SKM-1 (cell line): ENCODE measurements at regions not wholly inside any gene's neighbourhood (a gene's known extent, or its start where the extent isn't known, plus 50 kb on each side); places are given as distances from the start of the nearest gene placed in this dataset.

ENCODE experiments used
- DNase-seq: peaks from one replicate; lab custom pipeline; 2025; ENCODE audit not compliant: unreplicated experiment; lab: John Stamatoyannopoulos, UW

DNA sequence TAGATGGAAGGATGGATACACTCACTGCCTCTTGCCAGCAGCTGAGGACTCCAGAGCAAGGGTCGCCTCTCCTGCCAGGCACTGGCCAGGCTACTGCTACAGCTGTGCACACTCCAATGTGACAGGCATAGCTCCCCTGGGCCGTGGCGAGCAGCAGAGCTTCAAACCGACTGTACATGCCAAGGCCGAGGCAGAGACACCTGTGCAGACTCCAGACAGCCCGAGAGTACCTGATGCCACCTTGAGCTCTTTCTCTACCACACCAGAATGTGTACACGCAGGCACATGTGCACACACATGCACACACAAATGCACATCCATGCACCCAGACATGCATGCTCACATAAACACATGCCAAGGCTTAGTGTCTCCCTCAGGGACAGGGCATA is 508.3 kb upstream of the MYT1L start:
- no peak for DNase-seq

DNA sequence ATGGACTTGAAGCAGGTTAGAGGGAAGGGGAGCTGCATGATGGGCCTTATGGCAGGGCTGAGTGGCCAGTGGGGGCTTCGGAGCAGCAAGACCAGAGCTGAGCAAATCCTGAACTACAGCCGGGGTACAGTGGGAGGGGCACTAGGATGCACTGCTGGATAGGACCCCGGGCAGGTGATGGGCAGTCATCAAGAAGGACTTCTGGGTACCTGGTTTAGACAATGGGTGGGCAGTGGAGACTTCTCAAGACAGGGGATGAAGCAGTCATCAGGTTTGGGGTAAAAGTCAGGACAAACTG is 507.4 kb upstream of the MYT1L start:
- no peak for DNase-seq

DNA sequence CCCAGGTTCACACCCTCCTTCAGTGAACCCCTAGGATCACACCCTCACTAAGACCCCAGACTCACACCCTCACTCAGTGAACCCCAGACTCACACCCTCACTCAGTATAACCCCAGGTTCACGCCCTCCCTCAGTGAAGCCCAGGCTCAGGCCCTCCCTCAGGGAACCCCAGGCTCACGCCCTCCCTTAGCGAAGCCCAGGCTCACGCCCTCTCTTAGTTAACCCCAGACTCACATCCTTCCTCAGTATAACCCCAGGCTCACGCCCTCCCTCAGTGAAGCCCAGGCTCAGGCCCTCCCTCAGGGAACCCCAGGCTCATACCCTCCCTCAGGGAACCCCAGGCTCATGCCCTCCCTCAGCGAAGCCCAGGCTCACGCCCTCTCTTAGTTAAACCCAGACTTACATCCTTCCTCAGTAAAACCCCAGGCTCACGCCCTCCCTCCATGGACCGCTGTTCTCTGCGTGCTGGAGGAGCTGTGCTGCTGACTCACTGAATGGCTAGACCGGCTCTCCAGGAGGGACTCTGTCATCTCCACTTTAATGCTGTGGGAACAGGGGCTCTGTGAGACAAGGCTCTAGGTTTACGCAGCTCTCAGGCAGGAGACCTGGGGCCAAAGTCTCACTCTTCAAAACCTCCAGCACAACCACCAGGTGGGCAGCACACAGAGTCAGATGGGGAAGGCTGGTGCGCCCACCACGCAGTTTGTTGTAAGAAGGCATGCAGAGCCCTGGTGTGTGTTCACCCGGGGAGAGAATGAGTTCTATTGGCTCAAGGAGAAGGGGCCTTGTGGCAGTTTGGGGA is 506.9 kb upstream of the MYT1L start:
- DNase-seq, result no peak

DNA sequence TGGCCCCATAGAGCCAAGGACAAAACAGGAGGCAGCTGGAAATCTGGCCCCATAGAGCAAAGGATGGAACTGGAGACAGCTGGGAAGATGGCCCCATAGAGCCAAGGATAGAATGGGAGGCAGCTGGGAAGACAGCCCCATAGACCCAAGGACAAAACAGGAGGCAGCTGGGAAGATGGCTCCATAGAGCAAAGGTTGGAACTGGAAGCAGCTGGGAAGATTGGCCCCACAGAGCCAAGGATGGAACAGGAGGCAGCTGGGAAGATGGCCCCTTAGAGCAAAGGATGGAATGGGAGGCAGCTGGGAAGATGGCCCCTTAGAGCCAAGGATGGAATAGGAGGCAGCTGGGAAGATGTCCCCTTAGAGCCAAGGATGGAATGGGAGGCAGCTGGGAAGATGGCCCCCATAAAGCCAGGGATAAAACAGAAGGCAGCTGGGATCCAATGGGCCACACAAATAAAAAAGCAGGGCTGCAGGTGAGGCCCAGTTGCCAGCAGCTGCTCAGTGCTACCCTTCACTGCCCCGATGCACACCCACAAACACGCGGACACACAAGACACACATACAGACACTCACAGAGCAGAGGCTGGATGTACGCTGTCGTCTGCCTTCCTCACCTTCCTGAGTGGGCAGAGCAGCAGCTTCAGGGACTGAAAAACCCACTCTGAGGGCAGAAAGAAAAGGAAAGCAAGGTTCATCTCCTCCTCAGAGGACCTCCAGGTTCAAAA is 505.4 kb upstream of the MYT1L start:
- DNase-seq, result no peak

DNA sequence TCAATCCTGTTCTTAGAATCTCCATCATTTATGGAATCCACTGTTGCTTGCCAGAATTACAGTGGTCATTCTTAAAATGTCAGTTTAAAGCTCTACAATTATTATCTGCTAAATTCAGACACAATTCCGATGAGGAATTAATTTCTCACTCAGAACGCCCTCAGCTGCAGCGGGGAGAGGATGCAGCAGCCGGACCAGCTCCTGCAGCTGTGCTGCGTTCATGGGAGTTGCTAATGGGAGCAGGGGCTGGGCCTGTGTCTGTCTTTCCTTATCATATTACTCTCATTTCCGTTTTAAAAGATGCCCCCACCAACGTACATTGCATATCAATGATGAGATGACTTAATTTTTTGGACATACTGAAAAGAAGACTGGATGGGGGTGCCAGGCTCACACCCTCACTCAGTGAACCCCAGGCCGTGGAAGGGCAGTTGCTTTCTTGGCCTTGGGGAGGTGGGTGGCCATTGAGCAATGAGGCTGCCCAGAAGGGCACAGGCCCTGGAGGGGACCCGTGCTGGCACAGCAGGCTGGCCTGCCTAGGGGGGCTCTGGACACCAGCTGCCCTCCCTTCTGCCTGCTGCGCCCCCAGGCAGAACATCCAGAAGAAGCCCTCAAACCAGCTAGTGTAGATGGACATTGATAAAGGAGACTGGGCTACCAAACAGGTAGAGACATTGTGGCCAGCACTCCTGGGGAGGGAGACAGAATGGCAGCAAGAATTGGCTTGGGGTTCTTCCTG is 503.6 kb upstream of the MYT1L start:
- no peak for DNase-seq

DNA sequence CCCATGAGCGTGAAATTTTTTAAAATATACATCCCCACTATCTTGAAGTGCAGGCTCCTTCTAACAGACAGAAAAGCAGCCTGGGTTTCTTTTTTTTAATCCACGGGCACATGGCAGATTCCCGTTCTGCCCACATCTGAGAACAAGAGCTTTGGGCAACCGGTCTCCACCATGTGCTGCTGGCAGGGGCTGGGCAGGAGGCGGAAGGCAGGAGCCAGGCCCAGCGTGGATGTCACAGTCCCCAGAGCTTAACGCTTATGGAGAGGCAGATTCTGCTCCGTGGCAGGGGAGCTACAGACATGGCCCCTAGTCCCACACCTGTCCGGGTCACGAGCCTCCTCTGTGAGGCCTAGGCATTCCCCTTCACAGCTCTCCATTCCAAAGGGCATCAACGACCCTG is 503.0 kb upstream of the MYT1L start:
- no peak for DNase-seq

DNA sequence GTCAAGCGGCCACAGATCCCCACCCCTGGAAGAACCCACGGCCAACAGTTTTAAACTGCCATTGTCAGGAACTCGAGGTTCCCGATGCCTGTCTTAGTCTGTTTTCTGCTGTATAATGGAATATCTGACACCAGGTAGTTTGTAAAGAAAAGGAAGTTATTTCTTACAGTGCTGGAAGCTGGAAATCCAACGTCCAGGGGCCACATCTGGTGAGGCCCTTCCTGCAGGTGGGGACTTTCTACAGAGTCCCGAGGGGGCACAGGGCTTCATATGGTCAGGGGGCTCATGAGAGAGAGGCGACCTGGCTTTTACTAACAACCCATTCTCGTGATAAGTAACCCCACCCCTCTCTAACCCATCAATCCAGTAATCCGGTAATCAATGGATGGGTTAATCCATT is 501.6 kb upstream of the MYT1L start:
- no peak for DNase-seq

DNA sequence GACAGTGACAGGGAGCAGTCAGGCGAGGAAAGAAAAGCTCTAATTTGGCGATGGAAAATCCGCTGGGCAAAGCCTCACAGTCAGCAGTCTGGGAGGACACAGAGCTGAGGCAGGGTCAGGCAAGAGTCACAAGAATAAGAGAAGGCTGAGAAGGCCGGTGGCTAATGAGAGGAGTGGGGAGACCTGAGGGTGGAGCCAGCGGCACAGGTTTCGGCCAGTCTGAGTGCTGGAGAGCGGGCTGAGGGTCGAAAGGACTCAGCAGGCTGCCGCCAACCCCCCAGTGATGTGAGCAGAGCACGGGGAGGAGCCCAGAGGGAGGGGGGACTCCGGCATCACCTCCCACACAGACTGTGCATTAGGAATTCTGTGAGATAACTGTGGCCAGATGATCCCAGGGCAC is 500.6 kb upstream of the MYT1L start:
- no peak for DNase-seq

DNA sequence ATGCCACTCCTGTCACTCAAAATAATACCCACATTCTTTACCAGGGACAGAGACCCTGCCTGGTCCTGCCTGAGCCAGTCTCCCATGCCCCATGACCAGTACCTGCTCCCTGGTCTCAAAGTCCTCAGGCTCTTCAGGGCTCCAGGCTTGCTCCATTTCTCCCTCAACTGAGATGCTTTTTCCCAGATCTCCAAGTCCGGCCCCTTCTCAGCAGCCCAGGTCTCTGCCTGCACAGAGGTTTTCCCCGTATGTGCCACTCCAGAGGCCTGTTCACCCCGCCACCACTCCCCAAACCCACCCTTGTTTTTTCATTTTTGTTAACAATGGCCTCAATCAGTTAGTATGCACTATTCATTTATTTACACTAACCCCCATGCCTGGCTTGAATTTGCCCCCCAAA is 499.5 kb upstream of the MYT1L start:
- no peak for DNase-seq

DNA sequence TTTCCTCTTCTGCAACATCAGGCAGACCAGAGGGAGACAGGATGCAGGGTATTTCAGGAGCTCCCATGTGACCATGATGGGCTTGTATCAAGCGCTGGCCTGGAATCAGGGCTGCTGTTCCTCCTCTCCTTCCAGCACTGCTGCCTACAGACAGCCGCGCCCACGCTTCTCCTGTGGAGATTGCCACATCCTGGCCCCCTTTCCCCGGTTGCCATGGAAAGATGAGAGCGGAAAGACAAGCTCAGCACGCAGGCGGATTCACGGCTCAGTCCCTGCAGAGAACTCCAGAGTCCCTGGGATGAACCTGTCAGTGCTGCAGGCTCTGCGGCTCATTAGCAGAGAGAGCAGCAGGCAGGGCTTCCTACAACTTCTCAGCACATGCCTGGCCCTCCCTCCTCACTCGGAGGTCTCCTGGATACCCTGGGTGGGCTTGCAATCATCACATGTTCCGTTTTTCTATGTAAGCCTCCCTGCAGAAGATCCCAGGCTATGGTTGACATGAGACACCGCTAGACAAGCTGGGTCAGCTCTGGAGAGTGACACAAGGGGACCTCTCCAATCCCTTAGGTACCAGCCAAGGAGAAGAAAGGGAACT is 497.8 kb upstream of the MYT1L start:
- DNase-seq, result no peak

DNA sequence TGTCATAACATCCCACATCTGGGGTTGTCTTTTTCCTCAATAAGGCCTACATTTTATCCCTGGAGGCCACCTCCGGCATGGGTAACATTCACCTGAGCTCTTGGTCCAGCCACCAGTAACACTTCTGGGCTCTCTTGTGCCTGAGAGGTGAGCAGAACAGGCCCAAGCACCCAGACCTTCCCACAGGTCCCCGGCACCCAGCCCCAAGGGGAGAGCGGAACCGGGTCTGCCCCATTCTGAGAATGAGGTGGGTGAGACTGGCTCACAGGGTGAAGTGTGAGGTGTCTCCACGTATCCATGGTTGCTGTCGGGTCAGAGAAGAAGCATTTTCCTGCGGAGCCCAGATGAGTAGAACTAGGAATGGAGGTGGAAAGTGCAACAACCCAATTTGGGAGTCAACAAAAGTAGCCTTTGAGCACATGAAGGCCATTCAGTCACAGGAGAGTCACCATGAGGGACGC is 496.7 kb upstream of the MYT1L start:
- no peak for DNase-seq

DNA sequence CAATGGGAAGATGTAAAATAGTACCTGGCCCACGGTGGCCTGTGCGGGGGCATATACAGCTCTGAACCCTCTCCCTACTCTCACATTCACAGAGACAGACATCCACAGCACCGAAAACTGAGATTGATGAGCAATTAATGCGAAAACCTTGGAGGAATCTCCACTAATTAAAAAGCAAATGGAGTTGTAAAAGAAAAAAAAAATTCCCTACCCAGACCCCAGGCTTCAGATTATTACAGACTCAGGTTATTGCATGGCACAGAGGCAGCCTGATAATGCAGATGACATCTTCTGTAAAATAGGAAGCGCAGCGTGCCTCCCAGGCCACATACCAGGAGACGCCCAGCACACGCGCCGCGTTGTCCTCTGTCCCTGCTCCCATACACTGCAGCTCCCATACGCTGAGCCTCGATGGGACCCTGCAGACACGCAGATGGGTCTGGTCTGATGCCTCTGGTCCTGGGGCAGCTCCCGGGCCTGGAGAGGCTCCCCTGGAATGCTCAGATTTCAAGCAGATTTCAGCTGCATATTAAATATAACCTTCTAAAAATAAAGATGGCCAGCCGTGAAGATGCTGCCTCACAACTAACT is 496.1 kb upstream of the MYT1L start:
- DNase-seq, result no peak

DNA sequence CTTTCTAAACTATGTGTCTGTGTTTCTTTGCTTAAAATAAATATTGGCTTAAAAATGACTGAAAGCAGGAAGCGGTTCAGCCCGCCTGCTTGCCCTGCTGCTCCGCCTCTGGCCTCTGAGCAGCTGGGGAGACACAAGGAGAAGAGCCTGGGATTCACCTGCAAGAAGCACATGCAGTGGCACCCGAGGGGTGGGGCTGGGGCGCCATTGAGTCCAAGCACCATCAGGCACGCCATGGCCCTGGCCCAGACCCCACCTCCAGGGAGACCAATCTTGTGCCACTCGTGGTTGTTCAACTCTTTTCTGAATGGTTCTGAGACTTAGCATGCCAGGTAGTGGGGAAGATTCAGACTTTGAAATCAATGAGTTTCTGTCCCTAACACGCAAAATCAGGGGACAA is 495.5 kb upstream of the MYT1L start:
- no peak for DNase-seq

DNA sequence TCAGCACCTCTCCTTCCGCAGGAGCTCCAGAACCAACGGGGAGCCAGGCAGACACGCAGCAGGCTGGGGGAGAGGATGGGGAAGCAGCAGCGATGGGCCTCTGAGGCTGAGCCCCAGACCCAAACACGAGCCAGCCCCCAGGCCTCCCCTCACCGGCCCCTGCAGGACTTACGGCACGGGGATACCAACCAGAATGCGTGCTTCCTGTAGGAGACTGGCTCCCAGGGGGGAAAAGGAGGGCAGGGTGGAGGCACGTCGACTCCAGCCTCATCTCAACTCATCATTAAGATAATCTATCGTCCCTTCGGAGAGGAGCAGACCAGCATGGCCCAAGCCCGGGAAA is 495.1 kb upstream of the MYT1L start:
- no peak for DNase-seq

DNA sequence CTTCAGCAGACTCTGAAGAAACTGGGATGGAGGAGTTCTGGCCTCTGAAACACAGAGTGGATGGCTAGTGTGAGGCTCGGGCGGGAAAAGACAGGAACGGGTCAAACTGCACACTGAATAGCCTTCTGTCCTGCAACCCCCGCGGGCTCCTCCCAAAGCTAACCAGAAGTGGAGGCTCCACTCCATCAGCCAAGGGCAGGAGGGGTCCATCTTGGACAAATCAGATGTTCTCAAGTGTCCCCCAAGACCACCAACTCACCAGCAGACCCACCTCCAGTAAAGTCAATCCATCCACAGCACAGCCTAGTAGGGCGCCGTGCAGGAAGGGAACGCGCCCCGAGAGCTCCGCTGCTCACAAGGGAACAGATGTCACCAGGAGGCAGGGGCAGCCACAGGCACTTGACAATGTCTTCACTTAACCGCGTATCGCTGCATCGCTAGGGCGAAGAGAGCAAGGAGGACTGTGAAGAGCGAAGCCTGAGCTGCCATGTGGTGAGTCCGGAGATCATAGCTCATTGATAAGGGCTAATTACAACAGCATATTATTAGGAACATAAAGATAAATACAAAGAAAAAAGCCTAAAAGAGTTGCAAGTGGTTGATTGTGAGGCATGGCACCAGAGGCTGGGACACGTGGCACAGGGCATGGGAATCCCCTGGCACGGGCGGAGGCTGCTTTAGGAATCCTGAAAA is 494.6 kb upstream of the MYT1L start:
- no peak for DNase-seq

DNA sequence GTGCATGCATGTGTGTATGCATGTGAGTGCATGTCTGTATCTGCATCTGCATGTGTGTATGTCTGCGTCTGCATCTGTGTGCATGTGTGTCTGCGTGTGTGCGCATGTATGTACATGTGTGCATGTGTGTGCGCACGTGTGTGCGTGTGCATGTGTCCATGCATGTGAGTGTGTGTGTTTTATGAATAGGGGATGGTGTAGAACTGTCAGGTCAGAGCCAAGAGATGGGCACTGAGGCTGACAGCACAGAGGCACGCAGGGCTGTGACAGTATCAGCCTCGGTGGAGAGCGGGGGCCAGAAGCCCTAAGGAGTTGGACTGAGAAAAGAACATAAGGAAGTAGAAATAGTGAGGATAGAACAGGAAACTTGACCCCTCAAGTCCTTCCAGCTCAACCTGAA is 494.0 kb upstream of the MYT1L start:
- DNase-seq, result no peak

DNA sequence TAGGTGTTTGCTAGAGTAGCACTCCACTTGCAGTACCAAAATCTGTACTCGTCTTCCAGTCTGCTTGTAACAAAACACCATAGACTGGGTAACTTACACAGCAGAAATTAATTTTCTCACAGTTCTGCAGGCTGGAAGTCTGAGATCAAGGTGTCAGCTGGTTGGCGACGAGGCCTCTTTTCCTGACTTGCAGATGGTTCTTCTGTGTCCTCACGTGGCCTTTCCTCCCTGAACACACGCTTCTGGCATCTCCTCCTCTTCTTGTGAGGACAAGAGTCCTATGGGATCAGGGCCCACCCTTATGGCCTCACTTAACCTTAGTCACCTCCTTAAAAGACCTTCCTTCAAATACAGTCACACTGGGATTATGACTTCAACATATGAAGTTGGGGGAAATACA is 493.5 kb upstream of the MYT1L start:
- no peak for DNase-seq

DNA sequence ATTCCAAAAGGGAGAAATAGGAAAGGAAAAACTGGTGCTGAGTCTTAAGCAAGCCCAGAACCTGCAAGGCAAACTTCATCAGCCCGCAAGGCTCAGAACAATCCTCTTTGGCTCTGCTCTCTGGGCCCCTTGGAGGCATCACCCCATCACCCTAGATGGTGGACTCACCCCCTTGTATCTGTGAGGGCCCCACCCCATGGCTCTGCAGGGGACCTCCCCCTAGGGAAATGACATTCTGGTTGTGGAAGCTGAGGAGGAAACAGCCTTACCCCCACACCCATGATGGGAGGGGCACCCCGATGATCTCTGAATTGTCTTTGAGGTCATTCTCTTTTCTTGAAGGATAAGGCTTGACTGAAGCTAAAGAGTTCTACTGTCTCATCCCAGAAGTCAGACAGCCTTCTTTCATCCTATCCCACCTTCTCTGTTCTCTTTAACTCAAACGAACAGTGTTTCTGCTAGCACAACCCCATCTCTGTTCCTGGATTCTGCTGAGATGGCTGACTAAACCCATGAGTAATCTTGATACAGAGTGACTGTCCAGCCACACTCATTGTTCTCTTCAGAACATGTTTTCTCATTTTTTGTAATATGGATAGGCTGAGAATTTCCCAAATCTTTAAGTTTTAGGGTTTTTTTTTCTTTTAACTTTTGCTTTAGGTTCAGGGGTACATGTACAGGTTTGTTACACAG is 492.1 kb upstream of the MYT1L start:
- DNase-seq, result no peak

DNA sequence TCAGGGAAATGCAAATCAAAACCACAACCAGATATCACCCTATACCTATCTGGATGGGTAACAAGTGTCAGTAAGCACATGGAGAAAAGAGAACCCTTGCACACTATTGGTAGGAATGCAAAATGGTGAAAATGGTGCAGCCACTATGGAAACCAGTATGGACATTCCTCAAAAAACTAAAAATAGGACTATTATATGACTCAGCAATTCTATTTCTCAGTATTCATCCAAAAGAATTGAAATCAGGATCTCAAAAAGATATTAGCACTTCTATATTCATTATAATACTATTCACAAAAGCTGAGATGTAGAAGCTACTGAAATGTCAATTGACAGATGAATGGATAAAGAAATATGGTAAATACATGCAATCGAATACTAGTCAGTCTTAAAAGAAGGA is 491.1 kb upstream of the MYT1L start:
- no peak for DNase-seq

DNA sequence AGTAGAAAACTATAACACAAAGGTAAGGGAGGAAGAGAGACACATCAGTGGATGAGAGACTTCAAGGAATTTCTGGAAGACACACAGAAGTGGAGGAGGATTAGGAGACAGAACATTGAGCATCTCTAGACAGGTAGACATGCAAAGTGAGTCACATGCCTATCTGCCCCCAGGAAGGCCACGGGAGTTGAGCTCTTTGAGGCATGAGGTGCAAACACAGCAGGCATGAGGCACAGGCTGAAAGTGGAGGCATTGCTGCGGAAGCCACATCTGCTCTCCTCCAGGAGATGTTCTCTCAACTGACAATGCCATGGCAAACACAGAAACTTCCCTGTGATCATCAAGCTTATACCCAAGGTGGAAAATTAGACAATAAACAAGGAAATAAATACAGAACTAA is 481.6 kb upstream of the MYT1L start:
- DNase-seq, result no peak
